ENCODE measurements at regions not wholly inside any gene's neighbourhood (a gene's known extent, or its start where the extent isn't known, plus 50 kb on each side); places are given as distances from the start of the nearest gene placed in this dataset.

DNA sequence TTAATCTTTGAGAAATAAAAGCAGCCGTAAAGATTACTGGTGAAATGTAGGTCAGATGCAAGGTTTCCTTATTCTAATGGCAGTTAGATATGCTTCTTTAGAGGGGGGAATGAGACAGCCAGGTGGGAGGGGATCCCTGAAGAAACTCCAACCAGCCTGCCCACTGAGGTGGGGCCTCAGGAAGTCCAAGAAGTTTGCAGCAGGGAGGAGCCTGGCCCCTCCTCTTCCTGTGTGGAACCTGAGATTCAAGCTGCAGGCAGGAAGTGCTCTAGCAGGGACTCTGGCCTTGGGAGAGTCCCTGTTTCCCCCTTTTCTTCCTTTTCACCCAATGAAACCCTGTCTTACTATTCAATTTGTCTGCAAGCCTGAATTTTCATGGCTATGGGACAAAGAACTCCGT, 101.4 kb upstream of the SLITRK2 start:
- no peaks in the 10 kb centered on the region for H3K36me3 ChIP-seq (ENCODE audit: control insufficient read depth in 2 of 2, insufficient read depth in 2 of 2, low read length in 1 of 2)
- H3K9me3 ChIP-seq (replicated peaks; ENCODE audit: control insufficient read depth, insufficient read depth, low read length): no peaks in the 10 kb centered on the region
- ATAC-seq: no peak
- ChIA-PET SMC1A (ENCODE audit: uncharacterized antibody, unreplicated experiment) (no interaction called here), RAD21 (ENCODE audit: unreplicated experiment) (no interaction called here), CTCF (interaction anchor here (0.8 to 1.2 kb wide), 2 partner anchors 11 to 22 kb away, joined by 3 read pairs; no protein-coding TSS in a partner anchor), POLR2A (no interaction called here)
- no peak overlapping the region for H2AFZ ChIP-seq (ENCODE audit: control insufficient read depth, low read depth, low read length)
- TF ChIP-seq SREBF2 (IDR thresholded peaks at IDR 0.05; ENCODE audit: low read length) (no peak), HCFC1 (IDR thresholded peaks at IDR 0.05; ENCODE audit: low read length) (no peak)
- DNase-seq (ENCODE audit: low read depth, low spot score): no peak
- intact Hi-C loops (cut with micrococcal nuclease; ENCODE audit: unreplicated experiment) (no loop called here), in situ Hi-C loops (cut with MboI) (no loop called here)
- no peak overlapping the region for H3K27ac ChIP-seq (ENCODE audit: control insufficient read depth, insufficient read depth)
- FAIRE-seq: no peak
- no peak overlapping the region for H3K4me2 ChIP-seq (ENCODE audit: control insufficient read depth, insufficient read depth)
- H3K79me2 ChIP-seq (ENCODE audit: control insufficient read depth, insufficient read depth, low read length): no peaks in the 10 kb centered on the region
- no TSS peak for BruUV-seq (replicated peaks)
- H3K4me3 ChIP-seq: no peak overlapping the region
- H3K9ac ChIP-seq (ENCODE audit: control insufficient read depth, insufficient read depth, low read length): no peak overlapping the region
- H3K27me3 ChIP-seq (replicated peaks in 1 of 2; ENCODE audit: control insufficient read depth in 2 of 2, insufficient read depth in 2 of 2, low read length in 1 of 2): no peaks in the 10 kb centered on the region
- H3K4me1 ChIP-seq (ENCODE audit: control insufficient read depth, insufficient read depth, low read length): no peaks in the 10 kb centered on the region
- no peaks in the 10 kb centered on the region for H4K20me1 ChIP-seq (ENCODE audit: control insufficient read depth, insufficient read depth)
- 45% methylated on average over 2 of the region's 2 CpGs for WGBS (ENCODE audit: insufficient coverage, insufficient replicate concordance, low lambda C conversion rate, missing lambda C conversion rate)

GRCh38 chrX:145727476-145727875, 90.2 kb upstream of the SLITRK2 start:
- Histone ChIP-seq H3K27me3 (replicated peaks in 1 of 2; ENCODE audit: control insufficient read depth in 2 of 2, insufficient read depth in 2 of 2, low read length in 1 of 2) (no peaks in the 10 kb centered on the region), H3K4me3 (no peak overlapping the region), H3K4me1 (ENCODE audit: control insufficient read depth, insufficient read depth, low read length) (no peaks in the 10 kb centered on the region), H3K27ac (ENCODE audit: control insufficient read depth, insufficient read depth) (no peak overlapping the region), H3K36me3 (ENCODE audit: control insufficient read depth in 2 of 2, insufficient read depth in 2 of 2, low read length in 1 of 2) (no peaks in the 10 kb centered on the region), H2AFZ (ENCODE audit: control insufficient read depth, low read depth, low read length) (no peak overlapping the region), H4K20me1 (ENCODE audit: control insufficient read depth, insufficient read depth) (no peaks in the 10 kb centered on the region), H3K9ac (ENCODE audit: control insufficient read depth, insufficient read depth, low read length) (no peak overlapping the region), H3K9me3 (replicated peaks; ENCODE audit: control insufficient read depth, insufficient read depth, low read length) (no peaks in the 10 kb centered on the region), H3K79me2 (ENCODE audit: control insufficient read depth, insufficient read depth, low read length) (no peaks in the 10 kb centered on the region), H3K4me2 (ENCODE audit: control insufficient read depth, insufficient read depth) (no peak overlapping the region)
- 34% methylated on average over 5 of the region's 5 CpGs for WGBS (ENCODE audit: insufficient coverage, insufficient replicate concordance, low lambda C conversion rate, missing lambda C conversion rate)
- intact Hi-C loops (cut with micrococcal nuclease; ENCODE audit: unreplicated experiment) (no loop called here), in situ Hi-C loops (cut with MboI) (no loop called here)
- no TSS peak for BruUV-seq (replicated peaks)
- DNase-seq (ENCODE audit: low read depth, low spot score): no peak
- TF ChIP-seq NR2F1 (conservative IDR thresholded peaks at IDR 0.05) (0 out of 2 replicates have a peak, but pooled peaks have one; percentile 22), STAT1 (conservative IDR thresholded peaks at IDR 0.05) (no peak), NR2C1 (IDR thresholded peaks at IDR 0.05) (peak; percentile 82)
- no peak for ATAC-seq
- POLR2A ChIA-PET: interaction anchor here (0.6 kb wide), 1 partner anchor 454 kb away, joined by 9 read pairs; no protein-coding TSS in a partner anchor
- CTCF ChIA-PET: interaction anchor here (0.6 to 1.5 kb wide), 3 partner anchors 12 to 33 kb away, joined by 3 to 4 read pairs (median 3); no protein-coding TSS in a partner anchor
- RAD21 ChIA-PET (ENCODE audit: unreplicated experiment): no interaction called here
- SMC1A ChIA-PET (ENCODE audit: uncharacterized antibody, unreplicated experiment): interaction anchor here (1.5 kb wide), 1 partner anchor 10 kb away, joined by 6 read pairs; no protein-coding TSS in a partner anchor
- no peak for FAIRE-seq

Measured in GM12878 (cell line).